Transverse colon (tissue), 4 donors: ENCODE measurements at regions not wholly inside any gene's neighbourhood (a gene's known extent, or its start where the extent isn't known, plus 50 kb on each side); places are given as distances from the start of the nearest gene placed in this dataset.

Experiments
- DNase-seq: peaks from one replicate; pipeline ENCODE4 v3.0.0-alpha.2; 2019
- H3K27ac ChIP-seq, 4 donors: fragments of 200-600 bp; sonication (generic); 2 replicates each; pipeline ENCODE4 v1.5.1; 2016 to 2018; ENCODE audit warnings: inconsistent platforms in 4 of 4
- H3K27me3 ChIP-seq: fragments of 200-600 bp; sonication (generic); 2 replicates; pipeline ENCODE4 v1.5.1; 2017; ENCODE audit warnings: inconsistent platforms
- H3K36me3 ChIP-seq, 4 donors: fragments of 200-600 bp; sonication (generic); 2 replicates each; pipeline ENCODE4 v1.5.1; 2017 to 2019; ENCODE audit warnings: inconsistent platforms in 4 of 4
- H3K4me1 ChIP-seq, 4 donors: fragments of 200-600 bp; sonication (generic); 2 replicates each; pipeline ENCODE4 v1.5.1; 2017 to 2020; ENCODE audit warnings: inconsistent platforms in 4 of 4
- H3K4me3 ChIP-seq, 4 donors: fragments of 200-600 bp; sonication (generic); 1 replicate in 1 of 4; 2 replicates in 3 of 4; pipeline versions ENCODE4 v1.5.1 to v1.6.1; 2017 to 2019; ENCODE audit warnings: inconsistent platforms in 4 of 4
- H3K9me3 ChIP-seq, 2 donors: fragments of 200-600 bp; sonication (generic); 2 replicates each; pipeline ENCODE4 v1.5.1; 2017 to 2019; ENCODE audit warnings: inconsistent platforms in 2 of 2
- CTCF ChIP-seq, 5 experiments: fragments of 200-600 bp in 3 of 5; fragments of 450-650 bp in 2 of 5; sonication (generic) in 3 of 5; IDR thresholded peaks; 1 replicate in 2 of 5; 2 replicates in 3 of 5; pipeline ENCODE4 v1.5.1; 2016 to 2017; ENCODE audit warnings: antibody characterized with exemption in 5 of 5, inconsistent platforms in 3 of 5, mild to moderate bottlenecking in 2 of 5, moderate library complexity in 1 of 5
- EP300 ChIP-seq: sonication (generic); formaldehyde crosslinking; IDR thresholded peaks from one replicate; pipeline ENCODE4 v1.6.1; 2017; ENCODE audit warnings: antibody characterized with exemption, low read depth
- POLR2A ChIP-seq: fragments of 450-650 bp; IDR thresholded peaks from one replicate; pipeline ENCODE4 v1.6.1; 2016; ENCODE audit warnings: antibody characterized with exemption, mild to moderate bottlenecking, moderate library complexity
- POLR2AphosphoS5 ChIP-seq, 3 donors: sonication (generic); formaldehyde crosslinking; IDR thresholded peaks; one replicate each; pipeline ENCODE4 v1.6.1; 2016; ENCODE audit warnings: antibody characterized with exemption in 3 of 3
- WGBS, 2 donors: methylation state at CpG; one replicate each; pipeline ENCODE4 v1.1.5; 2018; ENCODE audit warnings: low coverage in 1 of 2; 5-methylcytosine and 5-hydroxymethylcytosine counted together
- in situ Hi-C, 4 donors: fragments of 200-750 bp; cut with MboI; loops; one replicate each; pipeline versions ENCODE4 v1.15.0 to v1.15.1; 2017; ENCODE audit warnings: low sequenced_read_pairs in 3 of 4, low pct_ligation_motif_present in 1 of 4, low pct_unique_long_range_greater_than_20kb in 1 of 4
- intact Hi-C: fragments of 100-400 bp; cut with DNase I; formaldehyde crosslinking; loops from one replicate; pipeline ENCODE4 v1.15.1; 2023; ENCODE audit warnings: low total_unique reads

GRCh38 chr15:60128000-60128376 lies 123.9 kb downstream of the FOXB1 start:
- Histone ChIP-seq H3K27ac (peak overlapping the region; percentile 62 to 78 (median 74)), H3K4me3 (peak overlapping the region; percentile 15 to 65 (median 42)), H3K4me1 (peaks cover 0 to 12% (median 2%) of the 10 kb centered on the region in 4 donors), H3K9me3 (no peaks in the 10 kb centered on the region), H3K36me3 (no peaks in the 10 kb centered on the region), H3K27me3 (no peaks in the 10 kb centered on the region)
- DNase-seq, result no peak
- intact Hi-C loops (no loop called here), in situ Hi-C loops (no loop called here)
- 21 to 23% methylated on average over 4 to 5 of the region's 5 CpGs for whole genome bisulfite sequencing, 2 donors
- TF ChIP-seq CTCF (IDR thresholded peaks at IDR 0.05) (no peak), POLR2A (no peak), POLR2AphosphoS5 (IDR thresholded peaks at IDR 0.05) (no peak), EP300 (no peak)

GRCh38 chr15:60128710-60129109 lies 124.6 kb downstream of the FOXB1 start:
- intact Hi-C loops (no loop called here), in situ Hi-C loops (no loop called here)
- Histone ChIP-seq H3K27ac (peak overlapping the region in 1 of 4 donors; percentile 72), H3K4me1 (peaks cover 0 to 12% (median 2%) of the 10 kb centered on the region in 4 donors), H3K27me3 (peaks cover 3% of the 10 kb centered on the region), H3K36me3 (no peaks in the 10 kb centered on the region), H3K4me3 (no peak overlapping the region), H3K9me3 (no peaks in the 10 kb centered on the region)
- no peak for TF ChIP-seq POLR2AphosphoS5 (IDR thresholded peaks at IDR 0.05)
- no peak for TF ChIP-seq POLR2A
- TF ChIP-seq CTCF (IDR thresholded peaks at IDR 0.05), result no peak
- no peak for TF ChIP-seq EP300
- no peak for DNase-seq
- WGBS, 2 donors, result 29 to 52% methylated on average over 1 to 5 of the region's 5 CpGs

- Histone ChIP-seq H3K4me1 (peaks cover 0 to 12% (median 2%) of the 10 kb centered on the region in 4 donors), H3K27me3 (peaks cover 12% of the 10 kb centered on the region), H3K36me3 (no peaks in the 10 kb centered on the region), H3K27ac (no peak overlapping the region), H3K4me3 (no peak overlapping the region), H3K9me3 (no peaks in the 10 kb centered on the region)
- in situ Hi-C loops (no loop called here), intact Hi-C loops (no loop called here)
- TF ChIP-seq EP300, result no peak
- TF ChIP-seq CTCF (IDR thresholded peaks at IDR 0.05), result no peak
- no peak for TF ChIP-seq POLR2AphosphoS5 (IDR thresholded peaks at IDR 0.05)
- TF ChIP-seq POLR2A, result no peak
- WGBS, 2 donors, result 47 to 76% methylated on average over 1 of the region's 1 CpG
- no peak for DNase-seq
Measured at GRCh38 chr15:60130398-60130797, 126.3 kb downstream of the FOXB1 start.

GRCh38 chr15:60130821-60131220 lies 126.7 kb downstream of the FOXB1 start:
- intact Hi-C loops, result no loop called here
- TF ChIP-seq POLR2A, result no peak
- TF ChIP-seq CTCF (IDR thresholded peaks at IDR 0.05), result no peak
- TF ChIP-seq POLR2AphosphoS5 (IDR thresholded peaks at IDR 0.05), result no peak
- TF ChIP-seq EP300, result no peak
- H3K27ac ChIP-seq, result no peak overlapping the region
- peaks cover 12% of the 10 kb centered on the region for H3K27me3 ChIP-seq
- in situ Hi-C loops, result no loop called here
- 82 to 84% methylated on average over 7 of the region's 7 CpGs for WGBS, 2 donors
- DNase-seq, result no peak
- H3K9me3 ChIP-seq, result no peaks in the 10 kb centered on the region
- no peaks in the 10 kb centered on the region for H3K36me3 ChIP-seq
- H3K4me1 ChIP-seq, result peaks cover 0 to 12% (median 2%) of the 10 kb centered on the region in 4 donors
- no peak overlapping the region for H3K4me3 ChIP-seq
